Hepatocyte (in vitro differentiated cells): ENCODE measurements at regions not wholly inside any gene's neighbourhood (a gene's known extent, or its start where the extent isn't known, plus 50 kb on each side); places are given as distances from the start of the nearest gene placed in this dataset.

ENCODE experiments used
- CTCF ChIP-seq: fragments of 200-600 bp; sonication (generic); IDR thresholded peaks from 2 replicates; pipeline ENCODE4 v1.5.1; 2016; ENCODE audit warnings: antibody characterized with exemption, mild to moderate bottlenecking; ENCODE audit not compliant: poor library complexity
- EZH2 ChIP-seq: fragments of 200-600 bp; sonication (generic); IDR thresholded peaks from 2 replicates; pipeline ENCODE4 v1.6.1; 2016; ENCODE audit warnings: antibody characterized with exemption, mild to moderate bottlenecking, borderline replicate concordance
- EZH2phosphoT487 ChIP-seq: fragments of 200-600 bp; sonication (generic); IDR thresholded peaks from one replicate; pipeline ENCODE4 v1.6.1; 2018; ENCODE audit warnings: antibody characterized with exemption, mild to moderate bottlenecking, low read depth, moderate library complexity; ENCODE audit not compliant: unreplicated experiment, severe bottlenecking

DNA sequence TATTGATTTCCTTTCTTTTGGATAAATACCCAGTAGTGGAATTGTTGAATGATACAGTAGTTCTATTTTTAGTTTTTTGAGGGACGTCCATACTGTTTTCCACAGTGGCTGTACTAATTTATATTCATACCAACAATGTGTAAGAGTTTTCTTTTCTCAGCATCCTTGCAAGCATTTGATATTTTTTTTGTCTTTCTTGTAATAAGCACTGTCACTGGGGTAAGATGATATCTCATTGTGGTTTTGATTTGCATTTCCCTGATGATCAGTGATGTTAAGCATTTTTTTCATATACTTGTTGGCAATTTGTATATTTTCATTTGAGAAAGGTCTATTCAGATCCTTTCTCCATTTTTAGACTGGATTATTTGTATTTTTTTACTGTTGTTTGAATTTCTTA lies 308.7 kb downstream of the PTEN start:
- TF ChIP-seq EZH2phosphoT487 (no peak), CTCF (no peak), EZH2 (no peak)
